Naive B cell (primary cell): ENCODE measurements at regions not wholly inside any gene's neighbourhood (a gene's known extent, or its start where the extent isn't known, plus 50 kb on each side); places are given as distances from the start of the nearest gene placed in this dataset.

Experiments used
- ATAC-seq, 2 donors: fragments of 150-1000 bp; cut with Tn5 transposase; 2 replicates each; pipeline ENCODE4 v1.10.0; 2021; ENCODE audit warnings: low read depth in 2 of 2, mild to moderate bottlenecking in 2 of 2, moderate library complexity in 2 of 2
- DNase-seq: peaks from one replicate; pipeline ENCODE4 v3.0.0; 2022
- H3K27ac Mint-ChIP-seq, 6 donors: one replicate each; pipeline ENCODE4 v1.8.0; 2020 to 2022; ENCODE audit warnings: mild to moderate bottlenecking in 6 of 6, mixed read lengths in 6 of 6, moderate library complexity in 5 of 6, inconsistent platforms in 2 of 6
- H3K27me3 Mint-ChIP-seq, 3 donors: one replicate each; pipeline ENCODE4 v1.8.0; 2021 to 2022; ENCODE audit warnings: mixed read lengths in 3 of 3, mild to moderate bottlenecking in 1 of 3
- H3K36me3 Mint-ChIP-seq, 2 donors: one replicate each; pipeline ENCODE4 v1.8.0; 2020 to 2022; ENCODE audit warnings: mixed read lengths in 2 of 2, inconsistent platforms in 1 of 2, mild to moderate bottlenecking in 1 of 2
- H3K4me1 Mint-ChIP-seq, 3 donors: one replicate each; pipeline ENCODE4 v1.8.0; 2020 to 2022; ENCODE audit warnings: mixed read lengths in 3 of 3, inconsistent platforms in 1 of 3, mild to moderate bottlenecking in 1 of 3, moderate library complexity in 1 of 3
- H3K4me3 Mint-ChIP-seq, 8 donors: one replicate each; pipeline ENCODE4 v1.8.0; 2020 to 2022; ENCODE audit warnings: mild to moderate bottlenecking in 8 of 8, mixed read lengths in 8 of 8, moderate library complexity in 8 of 8, inconsistent platforms in 2 of 8
- H3K9me3 Mint-ChIP-seq, 7 donors: one replicate each; pipeline ENCODE4 v1.8.0; 2020 to 2022; ENCODE audit warnings: mixed read lengths in 7 of 7, mild to moderate bottlenecking in 5 of 7, inconsistent platforms in 2 of 7, moderate library complexity in 1 of 7

DNA sequence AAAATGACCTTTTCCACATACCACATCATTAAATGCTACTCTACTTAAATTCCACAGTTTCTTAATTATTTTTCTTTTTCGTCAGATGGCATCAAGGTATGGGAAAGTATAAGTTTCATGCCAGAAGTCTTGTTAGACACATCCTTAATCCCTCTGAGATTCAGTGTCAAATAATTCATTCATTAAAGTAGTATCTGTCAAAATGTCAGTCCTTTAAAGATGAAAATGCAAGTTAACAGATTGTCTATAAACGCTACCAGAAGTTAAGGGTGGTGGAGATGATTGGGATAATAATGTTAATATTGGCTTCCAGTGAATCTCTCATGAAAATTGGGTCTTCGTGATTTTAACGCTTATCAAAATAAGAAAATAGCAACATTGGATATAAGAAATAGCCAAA, 504.2 kb upstream of the LINC00305 start:
- Mint-ChIP-seq H3K4me3 (no peak overlapping the region), H3K36me3 (no peaks in the 10 kb centered on the region), H3K9me3 (no peaks in the 10 kb centered on the region), H3K4me1 (no peaks in the 10 kb centered on the region), H3K27ac (no peak overlapping the region), H3K27me3 (no peaks in the 10 kb centered on the region)
- no peak for DNase-seq
- no peak for ATAC-seq

DNA sequence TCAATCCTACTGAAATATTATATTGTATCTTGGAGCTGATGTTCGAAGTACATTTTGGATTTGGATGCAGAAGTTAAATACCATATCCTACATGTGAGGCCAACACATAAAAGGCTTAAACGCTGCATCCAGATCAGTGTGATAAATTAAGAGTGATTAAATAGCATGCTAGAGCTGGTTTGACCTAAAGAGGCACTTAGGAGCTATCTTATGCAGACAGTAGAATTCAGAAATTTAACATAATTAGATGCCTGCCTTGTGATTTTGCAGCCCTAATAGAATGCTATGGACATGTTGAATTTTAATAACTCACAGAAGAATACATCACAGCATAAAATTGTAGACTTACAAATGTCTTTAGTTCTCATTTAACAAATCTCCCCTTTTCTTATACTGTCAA, 501.2 kb upstream of the LINC00305 start:
- Mint-ChIP-seq H3K4me3 (no peak overlapping the region), H3K4me1 (no peaks in the 10 kb centered on the region), H3K27me3 (no peaks in the 10 kb centered on the region), H3K9me3 (peaks cover 0 to 16% (median 9%) of the 10 kb centered on the region in 7 donors), H3K27ac (no peak overlapping the region), H3K36me3 (peaks cover 0 to 11% of the 10 kb centered on the region in 2 donors)
- DNase-seq (no peak), ATAC-seq (no peak)

DNA sequence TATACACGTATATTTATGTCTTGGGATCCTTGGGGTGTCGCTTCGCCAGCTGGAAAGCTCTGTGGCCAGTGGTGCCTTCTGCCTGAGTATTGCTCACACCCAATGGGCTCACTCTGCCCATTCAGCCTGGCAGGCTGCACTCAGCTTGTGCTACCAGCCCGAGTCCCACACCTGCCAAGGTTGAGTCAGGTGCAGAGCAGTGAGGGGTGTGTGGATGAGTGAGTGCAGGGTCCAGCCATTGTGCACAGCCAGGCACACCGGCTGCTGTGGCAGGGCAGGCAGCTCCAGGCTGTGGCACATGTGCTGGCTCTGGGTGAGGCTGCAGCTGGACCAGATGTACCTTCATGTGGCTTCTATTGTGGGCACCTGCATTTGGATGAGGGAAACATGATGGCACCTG, 496.9 kb upstream of the LINC00305 start:
- H3K27me3 Mint-ChIP-seq = no peaks in the 10 kb centered on the region
- no peak for ATAC-seq

DNA sequence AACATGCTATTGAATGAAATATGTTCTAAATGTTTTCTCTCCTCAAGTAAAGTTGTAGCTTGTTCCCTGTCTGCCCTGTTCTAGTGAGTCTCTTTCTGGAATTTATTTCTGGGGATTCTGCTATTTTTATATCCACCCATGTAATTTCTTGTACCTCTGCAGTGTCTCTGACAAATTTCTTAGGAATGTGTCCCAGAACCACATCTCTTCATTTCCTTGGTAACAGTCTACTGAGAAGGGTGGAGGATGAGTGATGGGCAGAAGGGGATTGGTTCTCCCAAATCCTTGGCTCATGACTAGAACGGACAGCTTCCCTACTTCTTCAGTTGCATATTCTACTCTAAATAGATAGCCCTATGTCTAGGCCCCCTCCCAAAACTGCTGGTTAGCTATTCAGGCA, 490.6 kb upstream of the LINC00305 start:
- peaks cover 0 to 4% (median 0%) of the 10 kb centered on the region in 3 donors for H3K4me1 Mint-ChIP-seq
- no peaks in the 10 kb centered on the region for H3K36me3 Mint-ChIP-seq
- peaks cover 0 to 2% (median 0%) of the 10 kb centered on the region in 7 donors for H3K9me3 Mint-ChIP-seq
- peak overlapping the region in 1 of 6 donors; percentile 84 for H3K27ac Mint-ChIP-seq
- H3K4me3 Mint-ChIP-seq = no peak overlapping the region
- no peak for DNase-seq
- H3K27me3 Mint-ChIP-seq = no peaks in the 10 kb centered on the region
- ATAC-seq = no peak

More for the DNA sequence above, 496.9 kb upstream of the LINC00305 start:
- H3K4me1 Mint-ChIP-seq = no peaks in the 10 kb centered on the region
- peaks cover 0 to 11% of the 10 kb centered on the region in 2 donors for H3K36me3 Mint-ChIP-seq
- H3K9me3 Mint-ChIP-seq = peaks cover 0 to 16% (median 9%) of the 10 kb centered on the region in 7 donors
- H3K27ac Mint-ChIP-seq = no peak overlapping the region
- DNase-seq = no peak
- no peak overlapping the region for H3K4me3 Mint-ChIP-seq

DNA sequence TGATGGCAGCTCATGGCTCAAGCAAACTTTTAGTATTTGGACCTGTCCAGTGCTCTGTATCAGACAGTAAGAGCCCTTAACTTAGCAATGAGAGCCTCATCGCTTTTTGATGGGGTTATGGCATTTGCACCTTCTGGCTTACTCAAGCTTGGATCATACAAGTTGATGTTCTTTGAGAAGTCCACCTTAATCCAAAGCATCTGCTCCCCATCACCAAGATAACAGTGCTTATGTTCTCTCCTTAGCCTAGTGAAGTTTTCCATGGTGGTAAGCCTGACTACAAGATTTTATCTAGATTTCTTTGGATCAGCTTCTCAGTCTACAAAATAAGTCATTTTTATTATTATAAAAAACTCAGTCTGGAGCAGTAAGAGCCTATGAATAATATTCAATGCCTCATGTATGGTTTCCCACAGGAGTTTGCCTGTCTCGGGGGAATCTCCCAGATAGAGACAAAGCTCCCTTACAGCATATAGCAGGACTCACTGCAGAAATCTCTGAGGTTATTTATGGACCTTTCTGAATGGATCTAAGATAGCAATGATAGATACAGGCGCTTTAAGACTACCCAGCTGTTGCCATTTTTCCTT, 472.2 kb upstream of the LINC00305 start:
- Mint-ChIP-seq H3K9me3 (peaks cover 0 to 4% (median 0%) of the 10 kb centered on the region in 7 donors), H3K36me3 (no peaks in the 10 kb centered on the region), H3K27ac (no peak overlapping the region), H3K27me3 (no peaks in the 10 kb centered on the region), H3K4me1 (no peaks in the 10 kb centered on the region), H3K4me3 (no peak overlapping the region)
- no peak for DNase-seq
- ATAC-seq = no peak

DNA sequence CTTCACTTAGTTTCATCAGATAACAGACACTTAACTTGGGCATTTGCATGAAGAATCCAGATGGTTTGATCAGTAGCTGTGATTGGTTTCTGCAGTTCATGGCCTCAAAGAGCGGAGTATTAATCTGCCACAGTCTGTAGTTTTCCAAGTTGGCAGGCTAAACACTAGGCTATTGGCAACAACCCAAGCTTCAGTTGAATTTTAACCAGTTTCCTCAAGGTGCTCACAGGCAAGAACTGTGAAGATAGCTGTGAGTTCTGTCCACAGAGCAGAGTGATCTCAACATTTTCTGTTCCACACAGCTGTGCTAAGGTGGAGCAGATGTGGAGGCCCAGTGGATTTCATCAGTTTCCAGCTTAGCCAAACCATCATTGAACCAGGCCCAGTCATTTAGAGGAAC, 469.5 kb upstream of the LINC00305 start:
- DNase-seq (no peak), ATAC-seq (no peak)
- no peak overlapping the region for H3K4me3 Mint-ChIP-seq
- peak overlapping the region in 1 of 6 donors; percentile 12 for H3K27ac Mint-ChIP-seq
- no peaks in the 10 kb centered on the region for H3K36me3 Mint-ChIP-seq
- no peaks in the 10 kb centered on the region for H3K9me3 Mint-ChIP-seq
- peaks cover 0 to 4% (median 0%) of the 10 kb centered on the region in 3 donors for H3K27me3 Mint-ChIP-seq
- no peaks in the 10 kb centered on the region for H3K4me1 Mint-ChIP-seq

DNA sequence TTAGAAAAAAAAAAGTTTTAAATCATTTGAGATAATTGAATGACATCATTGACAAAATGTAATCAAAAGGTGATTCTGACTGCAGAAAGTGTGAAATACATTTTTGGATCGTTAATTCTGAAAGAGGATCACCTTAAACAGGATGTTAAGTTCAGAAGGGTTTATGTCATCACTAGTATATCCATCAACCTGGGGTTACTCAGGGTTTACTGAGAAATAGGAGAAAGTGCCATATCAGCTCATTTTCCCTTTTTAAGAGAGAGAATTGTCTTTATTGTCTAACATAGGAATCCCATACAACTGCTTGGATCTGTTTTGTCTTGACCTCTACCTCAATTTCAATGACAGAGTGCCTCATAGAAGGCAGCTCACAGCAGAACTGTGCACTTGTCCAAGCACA, 466.1 kb upstream of the LINC00305 start:
- Mint-ChIP-seq H3K27me3 (peaks cover 0 to 4% (median 0%) of the 10 kb centered on the region in 3 donors), H3K27ac (no peak overlapping the region), H3K36me3 (no peaks in the 10 kb centered on the region), H3K9me3 (peaks cover 0 to 5% (median 0%) of the 10 kb centered on the region in 7 donors), H3K4me3 (no peak overlapping the region), H3K4me1 (no peaks in the 10 kb centered on the region)
- DNase-seq (no peak), ATAC-seq (no peak)

DNA sequence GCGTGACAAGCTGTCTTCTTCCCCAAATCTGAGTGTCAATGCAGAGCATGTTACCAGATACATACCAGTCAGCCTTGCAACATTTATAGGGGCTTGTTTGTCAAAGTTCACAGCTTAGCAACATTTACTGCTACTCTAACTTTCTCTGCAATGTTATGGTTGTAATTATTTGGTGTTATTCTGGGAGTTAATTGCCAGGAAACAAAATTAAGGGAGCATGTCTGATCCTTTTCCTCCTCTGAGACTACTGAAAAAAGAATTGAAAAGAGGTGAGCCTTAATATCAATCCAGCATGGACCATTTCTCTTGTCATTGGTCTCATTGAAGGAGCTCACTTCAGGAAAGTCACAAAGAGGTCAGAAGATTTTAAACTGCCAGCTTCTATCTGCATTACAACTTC, 465.6 kb upstream of the LINC00305 start:
- Mint-ChIP-seq H3K4me3 (no peak overlapping the region), H3K27ac (no peak overlapping the region), H3K27me3 (peaks cover 0 to 4% (median 0%) of the 10 kb centered on the region in 3 donors), H3K4me1 (no peaks in the 10 kb centered on the region), H3K36me3 (no peaks in the 10 kb centered on the region), H3K9me3 (peaks cover 0 to 5% (median 0%) of the 10 kb centered on the region in 7 donors)
- no peak for DNase-seq
- no peak for ATAC-seq

DNA sequence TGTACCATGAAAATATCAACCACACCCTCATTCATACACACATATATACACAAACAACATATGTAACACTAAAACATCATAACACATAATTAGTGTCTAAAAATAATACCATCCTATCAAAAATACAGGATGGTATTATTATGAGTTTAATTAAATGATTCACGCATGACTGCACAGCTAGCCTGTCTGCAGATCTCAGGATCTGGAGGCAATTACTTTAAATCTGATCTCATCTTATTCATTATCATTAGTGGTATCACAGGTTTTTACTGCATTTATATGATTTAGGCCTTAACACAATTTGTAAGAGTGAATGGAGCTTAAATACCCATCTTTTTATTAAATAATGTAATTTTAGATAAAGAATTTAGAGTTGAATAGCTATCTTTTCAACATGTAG, 443.4 kb upstream of the LINC00305 start:
- H3K27me3 Mint-ChIP-seq = no peaks in the 10 kb centered on the region
- H3K4me1 Mint-ChIP-seq = peaks cover 0 to 3% (median 0%) of the 10 kb centered on the region in 3 donors
- ATAC-seq (no peak), DNase-seq (no peak)
- H3K9me3 Mint-ChIP-seq = peaks cover 0 to 4% (median 0%) of the 10 kb centered on the region in 7 donors
- H3K36me3 Mint-ChIP-seq = no peaks in the 10 kb centered on the region
- H3K4me3 Mint-ChIP-seq = no peak overlapping the region
- no peak overlapping the region for H3K27ac Mint-ChIP-seq

DNA sequence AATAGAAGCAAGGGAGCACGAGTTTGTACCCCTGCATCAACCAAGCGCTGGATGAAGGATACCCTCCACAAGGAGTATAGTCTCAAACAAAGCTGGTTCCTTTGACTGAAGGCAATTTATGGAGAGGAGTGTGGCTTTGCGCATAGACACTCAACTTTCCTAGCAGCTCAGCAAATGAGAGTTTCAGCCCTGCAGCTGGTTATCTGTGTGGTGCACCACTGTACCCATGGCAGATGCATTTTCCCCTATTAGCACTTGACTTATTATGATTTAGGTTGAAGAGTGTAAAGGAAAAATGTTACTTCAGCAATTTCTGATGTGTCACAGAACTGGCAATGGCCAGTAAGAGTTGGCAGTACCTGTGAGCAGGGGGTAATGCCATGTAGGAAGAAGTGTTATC, 440.1 kb upstream of the LINC00305 start:
- H3K27ac Mint-ChIP-seq = no peak overlapping the region

DNA sequence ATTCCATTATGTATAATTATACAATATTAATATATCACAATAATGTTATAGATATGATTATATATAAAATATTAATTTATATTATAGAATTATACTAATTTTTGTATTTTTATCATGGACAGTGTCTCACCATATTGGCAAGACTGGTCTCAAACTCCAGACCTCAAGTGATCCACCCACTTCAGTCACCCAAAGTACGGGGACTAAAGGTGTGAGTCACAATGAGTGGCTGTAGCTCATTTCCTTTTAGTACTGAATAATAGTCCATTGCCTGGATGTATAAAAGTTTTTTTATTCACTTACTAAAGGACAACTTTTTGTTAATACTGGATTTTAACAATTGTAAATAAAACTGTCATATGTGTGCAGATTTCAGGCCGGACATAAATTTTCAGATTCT, 417.6 kb upstream of the LINC00305 start:
- Mint-ChIP-seq H3K9me3 (peaks cover 0 to 20% (median 6%) of the 10 kb centered on the region in 7 donors), H3K4me1 (no peaks in the 10 kb centered on the region), H3K27ac (no peak overlapping the region), H3K27me3 (no peaks in the 10 kb centered on the region), H3K4me3 (no peak overlapping the region), H3K36me3 (peaks cover 0 to 11% of the 10 kb centered on the region in 2 donors)
- DNase-seq (no peak), ATAC-seq (no peak)

More for the DNA sequence above, 440.1 kb upstream of the LINC00305 start:
- Mint-ChIP-seq H3K9me3 (peaks cover 0 to 4% (median 0%) of the 10 kb centered on the region in 7 donors), H3K36me3 (no peaks in the 10 kb centered on the region), H3K4me3 (peak overlapping the region in 1 of 8 donors; percentile 3), H3K27me3 (no peaks in the 10 kb centered on the region), H3K4me1 (peaks cover 0 to 3% (median 0%) of the 10 kb centered on the region in 3 donors)
- DNase-seq (no peak), ATAC-seq (no peak)

DNA sequence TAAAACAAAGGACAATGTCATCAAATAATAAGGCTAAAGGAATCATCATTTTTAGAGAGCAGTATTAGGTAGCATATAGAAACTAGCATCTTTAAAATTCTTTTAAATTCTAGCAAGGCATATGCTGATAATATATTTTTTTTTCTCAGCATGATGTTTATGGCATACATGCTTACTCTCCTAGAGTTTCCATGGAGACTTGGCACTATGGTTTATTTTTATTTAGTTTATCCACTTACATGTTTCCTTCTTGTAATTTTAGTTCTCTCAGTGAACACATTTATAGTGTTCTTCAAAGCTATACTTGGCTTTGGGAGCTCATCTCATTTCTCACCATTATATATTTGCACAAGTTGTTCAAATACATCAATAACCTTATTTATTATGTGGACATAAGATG, 413.8 kb upstream of the LINC00305 start:
- DNase-seq (no peak), ATAC-seq (no peak)
- Mint-ChIP-seq H3K27ac (no peak overlapping the region), H3K4me3 (no peak overlapping the region), H3K9me3 (peaks cover 3 to 8% (median 5%) of the 10 kb centered on the region in 7 donors), H3K27me3 (no peaks in the 10 kb centered on the region), H3K4me1 (no peaks in the 10 kb centered on the region), H3K36me3 (peaks cover 0 to 9% of the 10 kb centered on the region in 2 donors)

DNA sequence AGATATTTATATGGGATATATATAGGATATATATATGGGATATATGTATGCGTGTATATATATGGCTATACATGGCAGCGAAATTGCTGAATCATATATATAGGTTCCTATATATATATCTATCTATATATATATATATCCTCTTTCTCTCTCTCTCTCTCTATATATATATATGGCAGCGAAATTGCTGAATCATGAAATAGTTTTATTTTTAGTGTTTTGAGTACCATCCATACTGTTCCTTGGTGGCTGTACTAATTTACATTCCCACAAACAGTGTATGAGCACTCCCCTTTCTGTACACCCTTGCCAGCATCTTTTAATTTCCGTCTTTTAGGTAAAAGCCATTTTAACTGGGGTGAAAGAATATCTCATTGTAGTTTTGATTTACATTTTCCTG, 397.6 kb upstream of the LINC00305 start:
- Mint-ChIP-seq H3K9me3 (peaks cover 0 to 4% (median 0%) of the 10 kb centered on the region in 7 donors), H3K36me3 (no peaks in the 10 kb centered on the region), H3K4me3 (no peak overlapping the region), H3K27me3 (no peaks in the 10 kb centered on the region), H3K4me1 (no peaks in the 10 kb centered on the region), H3K27ac (peak overlapping the region in 1 of 6 donors; percentile 30)
- ATAC-seq (no peak), DNase-seq (no peak)

DNA sequence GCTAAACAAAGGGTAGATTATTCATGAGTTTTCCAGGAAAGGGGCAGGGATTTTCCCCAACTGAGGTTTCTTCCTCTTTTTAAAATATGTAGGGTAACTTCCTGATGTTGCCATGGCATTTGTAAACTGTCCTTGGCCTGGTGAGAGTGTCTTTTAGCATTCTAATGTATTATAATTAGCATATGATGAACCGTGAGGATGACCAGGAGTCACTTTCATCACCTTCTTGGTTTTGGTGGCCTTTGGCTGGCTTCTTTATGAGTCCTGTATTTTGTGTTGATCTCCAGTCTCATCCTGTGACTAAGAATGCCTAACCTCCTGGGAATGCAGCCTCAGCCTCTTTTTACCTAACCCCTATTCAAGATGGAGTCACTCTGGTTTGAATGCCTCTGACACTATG, 391.0 kb upstream of the LINC00305 start:
- DNase-seq (no peak), ATAC-seq (peak; percentile 35 to 45)
- Mint-ChIP-seq H3K36me3 (no peaks in the 10 kb centered on the region), H3K4me1 (no peaks in the 10 kb centered on the region), H3K4me3 (no peak overlapping the region), H3K27me3 (no peaks in the 10 kb centered on the region), H3K9me3 (peaks cover 0 to 7% (median 4%) of the 10 kb centered on the region in 7 donors), H3K27ac (peak overlapping the region in 1 of 6 donors; percentile 33)
